Testis (tissue), 2 donors: ENCODE measurements at regions not wholly inside any gene's neighbourhood (a gene's known extent, or its start where the extent isn't known, plus 50 kb on each side); places are given as distances from the start of the nearest gene placed in this dataset.

Experiments
- CTCF ChIP-seq, 3 experiments: fragments of 450-650 bp in 2 of 3; fragments of 200-600 bp in 1 of 3; sonication (generic) in 1 of 3; IDR thresholded peaks; one replicate each; pipeline ENCODE4 v1.5.1; 2016 to 2019; ENCODE audit warnings: antibody characterized with exemption in 3 of 3, mild to moderate bottlenecking in 2 of 3, moderate library complexity in 1 of 3
- POLR2A ChIP-seq: fragments of 450-650 bp; IDR thresholded peaks from one replicate; pipeline ENCODE4 v1.6.1; 2017; ENCODE audit warnings: antibody characterized with exemption, mild to moderate bottlenecking, moderate library complexity

- TF ChIP-seq CTCF (IDR thresholded peaks at IDR 0.05) (no peak), POLR2A (no peak)
Measured at GRCh38 chrX:111006116-111006515, 89.9 kb upstream of the PAK3 start.
